Limb (tissue), 2 donors: ENCODE measurements at regions not wholly inside any gene's neighbourhood (a gene's known extent, or its start where the extent isn't known, plus 50 kb on each side); places are given as distances from the start of the nearest gene placed in this dataset.

Experiments used
- DNase-seq, 2 donors: peaks; one replicate each; pipeline ENCODE4 v3.0.0-alpha.2; 2016; ENCODE audit errors: extremely low spot score in 2 of 2

DNA sequence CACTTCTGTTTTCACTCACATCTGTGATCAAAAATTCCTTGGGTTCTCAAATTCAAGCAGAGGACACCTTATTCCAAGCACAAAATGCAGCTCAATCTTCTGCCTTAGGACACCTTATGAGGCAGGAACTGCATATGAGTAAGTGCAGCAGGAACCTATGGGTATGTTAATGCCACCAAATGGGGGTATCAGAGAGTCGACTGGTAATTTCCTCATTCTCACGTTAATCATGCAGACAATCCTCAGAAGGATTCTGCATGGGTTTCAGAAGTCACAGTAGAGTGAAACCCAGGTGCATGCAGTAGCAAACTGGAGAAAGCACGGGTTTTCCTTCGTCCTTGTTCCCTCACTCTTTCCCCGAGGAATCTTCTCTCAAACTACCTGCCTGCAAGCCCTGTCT lies 452.8 kb downstream of the CBLN2 start:
- no peak for DNase-seq

- no peak for DNase-seq
Observed at GRCh38 chr18:72089432-72089831, 454.7 kb downstream of the CBLN2 start.

- peak in 1 of 2 donors; percentile 42 for DNase-seq
Observed at GRCh38 chr18:72086421-72086820, 457.7 kb downstream of the CBLN2 start.

DNA sequence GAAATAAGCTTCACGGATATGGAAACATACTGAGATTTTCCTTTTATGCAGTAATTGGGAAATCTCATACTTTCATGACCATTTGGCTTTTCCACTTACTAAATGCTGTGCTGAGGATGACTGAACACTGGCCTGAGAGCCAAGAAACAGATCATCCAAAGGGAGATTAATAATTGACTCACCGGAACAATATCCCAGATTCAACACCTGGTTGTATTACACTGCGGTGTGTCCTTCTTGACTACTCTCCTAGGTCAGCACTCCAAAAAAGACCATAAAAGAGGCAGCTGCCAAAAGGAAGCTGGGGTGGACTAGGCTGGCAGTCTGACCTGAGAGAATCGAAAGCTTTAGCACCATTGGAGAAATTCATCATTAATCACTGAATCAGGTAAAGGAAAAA lies 469.1 kb downstream of the CBLN2 start:
- no peak for DNase-seq

DNA sequence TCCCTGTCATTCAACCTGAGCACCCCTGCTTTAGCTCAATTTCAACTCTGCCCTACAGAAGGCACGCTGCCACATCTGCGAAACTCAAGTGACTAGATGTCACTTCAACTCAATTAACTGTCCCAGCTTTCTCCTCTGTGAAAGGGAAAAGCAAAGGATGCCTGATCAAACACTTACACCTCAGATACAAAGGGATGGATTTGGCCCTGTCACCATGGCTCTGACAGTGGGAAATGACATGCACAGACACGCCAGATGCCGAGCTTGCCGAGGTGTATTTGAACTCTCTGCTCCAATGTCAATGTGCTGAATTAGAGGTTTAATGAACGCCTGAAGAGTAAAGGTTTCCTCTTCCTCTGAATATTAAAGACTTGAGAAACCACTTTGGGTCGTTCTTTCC lies 481.1 kb downstream of the CBLN2 start:
- DNase-seq, result no peak

DNA sequence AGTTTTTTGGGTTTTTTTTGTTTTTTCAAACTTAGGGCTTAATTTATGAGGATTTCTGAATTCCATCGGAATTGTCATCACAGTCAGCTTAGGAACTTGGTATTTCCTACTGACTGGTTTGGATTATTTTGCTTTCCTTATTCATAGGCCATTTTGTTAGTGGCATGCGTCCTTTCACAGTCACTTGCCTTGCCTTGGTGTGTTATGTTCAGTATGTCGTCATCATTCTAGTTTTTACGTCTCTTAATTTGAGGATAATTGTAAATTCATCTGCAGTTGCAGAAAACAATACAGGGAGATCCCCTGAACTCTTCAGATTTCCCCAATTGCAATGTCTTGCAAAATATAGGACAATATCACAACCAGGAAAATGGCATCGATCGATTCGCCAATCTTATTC lies 485.3 kb downstream of the CBLN2 start:
- DNase-seq, result no peak

GRCh38 chr18:72056171-72056570 lies 488.0 kb downstream of the CBLN2 start:
- no peak for DNase-seq

DNA sequence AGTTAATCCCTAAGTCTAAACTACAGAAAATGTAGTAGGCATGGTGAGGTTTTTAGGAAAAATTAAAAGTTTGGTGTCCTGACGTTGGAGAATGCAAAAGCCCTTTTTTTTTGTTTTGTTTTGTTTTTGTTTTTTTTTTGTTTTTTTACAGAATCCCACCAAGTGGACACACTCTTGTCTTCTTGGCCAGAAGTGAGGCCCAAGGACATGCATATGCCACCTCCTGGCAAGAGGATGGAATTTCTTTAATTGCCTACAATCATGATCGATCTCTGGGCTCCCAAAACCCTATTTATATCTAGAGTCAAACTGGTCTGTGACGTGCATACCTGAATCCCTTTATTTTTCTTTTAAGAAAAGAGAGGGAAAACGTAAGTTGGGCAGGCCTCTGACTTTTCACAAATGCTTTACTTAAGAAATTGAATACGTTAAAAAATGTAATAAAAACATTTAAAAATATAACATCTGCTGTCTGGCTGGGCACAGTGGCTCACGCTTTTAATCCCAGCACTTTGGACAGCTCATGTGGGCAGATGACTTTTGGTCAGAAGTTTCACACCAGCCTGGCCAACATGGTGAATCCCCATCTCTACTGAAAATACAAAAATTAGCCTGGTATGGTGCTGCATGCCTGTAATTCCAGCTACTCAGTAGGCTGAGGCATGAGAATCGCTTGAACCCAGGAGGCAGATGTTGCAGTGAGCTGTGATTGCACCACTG lies 502.7 kb downstream of the CBLN2 start:
- no peak for DNase-seq

DNA sequence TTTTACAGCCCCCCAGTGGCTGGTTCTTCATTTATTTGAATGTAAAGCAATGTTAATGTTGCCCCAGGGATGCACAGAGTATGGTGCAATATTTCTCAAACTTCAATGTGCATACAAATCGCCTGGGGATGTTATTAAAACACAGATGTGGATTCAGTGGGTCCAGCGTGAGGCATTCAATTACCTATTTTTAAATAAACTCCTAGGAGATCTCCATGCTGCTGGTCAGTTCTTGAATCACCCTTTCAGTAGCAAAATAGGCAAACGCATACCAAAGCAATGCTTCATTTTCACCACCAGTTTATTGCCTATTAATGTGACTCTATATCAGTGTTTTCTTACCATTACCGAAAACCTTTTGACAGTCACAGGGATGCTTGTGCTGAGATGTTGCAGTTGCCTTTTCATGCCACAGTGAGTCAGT lies 530.7 kb downstream of the CBLN2 start:
- DNase-seq, result no peak

DNA sequence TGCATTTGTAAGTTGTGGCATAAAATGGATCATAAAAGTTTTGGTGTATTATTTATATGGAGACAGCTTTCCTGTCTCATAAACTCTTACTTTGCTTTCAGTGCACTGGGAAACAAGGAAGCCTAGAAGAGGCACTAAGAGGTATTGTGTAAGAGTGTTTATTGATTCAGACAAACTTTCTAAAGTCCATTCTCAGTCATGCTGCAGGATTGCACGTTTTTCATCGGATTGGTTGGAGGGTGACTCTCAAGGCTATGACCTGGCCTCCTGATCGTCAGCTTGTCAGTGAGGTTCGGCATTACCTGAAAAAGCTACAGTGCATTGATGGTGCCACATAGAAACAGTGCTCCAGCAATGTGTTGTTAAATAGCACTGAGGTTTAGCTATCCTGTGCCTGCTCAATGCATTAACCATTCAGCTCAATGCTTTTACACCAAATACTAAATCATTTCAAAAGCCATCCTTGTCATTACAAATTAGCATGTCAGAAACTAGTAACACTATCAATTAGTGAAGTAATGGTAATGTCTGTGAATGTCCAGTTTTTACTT lies 545.5 kb downstream of the CBLN2 start:
- DNase-seq, result no peak

DNA sequence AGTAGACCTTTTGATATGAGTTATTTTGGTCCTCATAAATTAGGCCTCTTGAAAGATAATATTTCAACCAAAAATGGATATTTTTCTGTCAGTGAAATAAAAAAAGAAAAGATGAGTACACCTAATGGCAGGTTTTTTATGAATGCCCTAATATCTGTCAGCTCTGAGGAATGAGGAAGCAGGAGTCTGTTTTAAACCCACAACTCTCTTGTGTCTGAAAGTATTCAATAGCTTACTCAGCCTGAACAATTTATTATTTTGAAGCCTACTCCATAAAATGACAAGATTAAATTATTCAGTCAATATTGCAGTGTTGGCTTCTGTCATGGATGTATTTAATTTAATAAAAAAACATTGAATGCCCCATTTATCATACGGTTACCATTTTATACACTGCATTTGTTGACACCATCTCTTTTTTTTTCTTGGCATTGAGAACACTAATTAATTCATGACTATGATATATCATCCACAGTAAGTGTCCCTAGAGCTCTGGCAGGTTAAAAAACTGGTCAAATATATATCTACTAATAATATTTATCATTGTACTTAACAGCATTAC lies 548.2 kb downstream of the CBLN2 start:
- no peak for DNase-seq

DNA sequence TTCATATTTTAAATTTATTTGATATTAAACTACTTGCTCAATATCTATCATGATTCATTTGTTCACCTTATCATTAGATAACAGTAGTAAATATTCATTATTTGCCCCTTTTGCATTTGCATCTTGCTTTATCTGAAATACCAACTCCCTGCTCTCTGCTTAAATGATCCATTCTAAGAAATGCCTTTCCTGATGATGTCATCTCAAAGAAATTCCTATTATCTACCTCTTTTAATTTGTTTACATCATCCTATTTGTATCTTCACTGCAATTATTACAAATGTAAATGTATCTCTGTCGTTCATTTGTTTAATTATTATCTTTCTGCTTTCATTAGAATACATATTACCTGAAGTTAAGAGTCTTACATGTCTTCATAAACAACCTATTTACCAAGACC lies 549.9 kb downstream of the CBLN2 start:
- no peak for DNase-seq

DNA sequence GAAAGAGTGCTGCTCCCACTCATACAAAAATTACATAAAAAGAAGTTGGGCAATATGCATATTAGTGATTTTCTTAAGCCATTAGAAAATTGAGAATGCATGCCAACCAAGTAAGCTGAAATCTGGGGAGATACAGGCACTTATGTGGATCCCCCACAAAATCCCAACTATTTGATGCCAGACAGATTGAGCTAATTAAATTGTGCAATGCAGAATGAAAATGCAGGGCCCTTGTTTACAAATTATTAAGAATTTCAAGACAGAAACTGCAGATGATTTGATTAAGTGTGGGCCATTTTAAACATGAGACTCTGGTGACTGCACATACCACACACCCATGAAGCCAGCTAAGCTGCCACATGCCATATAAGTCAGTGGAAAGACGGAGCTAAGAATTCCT lies 554.5 kb downstream of the CBLN2 start:
- DNase-seq, result no peak

- no peak for DNase-seq
Observed at GRCh38 chr18:71986351-71987050, 557.6 kb downstream of the CBLN2 start.

DNA sequence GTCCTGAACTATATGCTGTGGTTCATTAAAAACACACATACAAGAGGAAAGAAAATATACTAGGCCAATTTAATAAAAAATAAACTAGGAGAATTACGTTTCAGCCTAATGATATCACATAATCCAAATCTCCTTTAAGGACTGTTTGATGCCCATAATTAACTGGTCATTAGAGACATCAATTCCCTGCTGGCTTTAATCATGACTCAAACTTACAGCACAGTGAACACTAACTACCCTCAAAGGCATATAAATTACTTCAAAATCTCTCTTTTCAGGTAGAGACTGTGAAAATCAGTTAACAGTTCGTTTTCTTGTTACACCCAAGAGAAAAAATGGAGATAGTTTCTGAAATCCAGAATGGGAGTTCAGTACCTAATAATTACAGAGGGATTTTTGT lies 567.4 kb downstream of the CBLN2 start:
- DNase-seq, result no peak

GRCh38 chr18:71966791-71967190 lies 577.4 kb downstream of the CBLN2 start:
- DNase-seq, result peak in 1 of 2 donors; percentile 6

DNA sequence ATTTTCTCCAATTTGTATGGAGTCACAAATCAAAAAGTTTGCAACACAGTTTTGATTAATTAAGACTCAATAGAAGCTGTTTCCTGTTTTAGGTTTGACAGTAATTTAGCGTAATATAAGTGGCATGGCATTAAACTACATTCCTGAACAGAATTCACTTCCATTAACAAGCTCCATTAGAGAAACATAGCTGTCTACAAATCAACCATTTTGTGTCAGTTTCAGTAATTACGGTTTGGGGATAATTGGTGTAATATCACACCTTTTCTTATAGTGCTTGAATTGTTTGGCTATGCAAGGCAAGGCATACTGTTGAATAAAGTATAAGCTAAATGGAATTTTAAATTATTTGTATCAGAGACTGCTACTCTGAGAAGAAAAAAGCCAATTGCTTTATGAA lies 585.5 kb downstream of the CBLN2 start:
- no peak for DNase-seq

DNA sequence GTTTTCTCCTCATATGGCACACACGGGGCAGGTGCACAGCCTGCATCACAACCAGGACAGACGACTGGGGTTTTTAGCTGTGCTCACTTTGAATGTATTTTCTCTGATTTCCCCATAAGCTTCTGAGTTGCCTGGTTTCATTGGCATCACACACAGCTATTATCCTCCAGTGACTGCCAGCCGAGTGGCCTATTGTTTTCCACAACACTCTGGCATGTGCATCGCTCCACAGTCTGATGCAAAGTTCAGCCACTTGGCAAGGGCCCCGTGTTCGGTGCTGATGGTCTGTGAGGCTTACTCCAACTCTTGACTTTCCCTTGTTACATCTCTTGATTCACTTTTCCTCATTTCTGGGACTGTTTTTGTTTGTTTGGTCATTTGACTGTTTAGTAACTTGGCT lies 593.1 kb downstream of the CBLN2 start:
- no peak for DNase-seq

GRCh38 chr18:71942433-71942832 lies 601.7 kb downstream of the CBLN2 start:
- DNase-seq, result no peak

DNA sequence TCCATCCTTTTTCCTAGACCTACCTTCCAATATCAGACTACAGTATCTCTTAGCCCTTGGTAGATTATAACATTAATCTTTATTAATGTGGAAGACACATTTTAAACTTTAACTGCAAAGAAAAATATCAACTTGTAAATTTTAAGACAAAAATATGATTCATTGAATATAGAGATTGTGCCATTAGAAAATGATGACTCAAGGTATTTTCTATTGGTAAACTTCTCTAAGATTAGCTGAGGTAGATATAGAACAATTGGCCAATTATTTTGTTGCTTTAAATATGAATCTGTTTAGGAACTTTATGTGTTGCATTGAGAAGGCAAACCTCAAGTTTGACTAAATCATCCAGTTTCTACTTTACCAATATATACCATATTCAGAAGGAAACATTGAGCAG lies 604.7 kb downstream of the CBLN2 start:
- no peak for DNase-seq

DNA sequence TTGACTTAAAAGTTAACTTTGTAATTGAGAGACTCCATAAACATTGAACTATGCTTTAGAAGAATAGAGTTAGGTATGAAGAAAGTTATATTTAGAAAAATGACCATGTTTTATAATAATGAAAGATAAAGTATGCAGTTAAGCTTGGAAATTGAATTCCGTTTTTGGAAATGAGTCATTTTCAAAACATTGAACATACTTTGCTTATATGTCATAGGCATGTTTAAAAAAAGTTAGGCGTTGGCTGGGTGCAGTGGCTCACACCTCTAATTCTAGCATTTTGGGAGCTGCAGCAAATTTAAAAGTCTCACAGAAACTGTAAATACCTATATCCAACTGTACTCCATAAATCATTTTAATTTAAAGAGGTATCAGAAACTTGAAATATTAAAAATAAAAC lies 607.4 kb downstream of the CBLN2 start:
- no peak for DNase-seq

GRCh38 chr18:71919211-71919610 lies 624.9 kb downstream of the CBLN2 start:
- no peak for DNase-seq

DNA sequence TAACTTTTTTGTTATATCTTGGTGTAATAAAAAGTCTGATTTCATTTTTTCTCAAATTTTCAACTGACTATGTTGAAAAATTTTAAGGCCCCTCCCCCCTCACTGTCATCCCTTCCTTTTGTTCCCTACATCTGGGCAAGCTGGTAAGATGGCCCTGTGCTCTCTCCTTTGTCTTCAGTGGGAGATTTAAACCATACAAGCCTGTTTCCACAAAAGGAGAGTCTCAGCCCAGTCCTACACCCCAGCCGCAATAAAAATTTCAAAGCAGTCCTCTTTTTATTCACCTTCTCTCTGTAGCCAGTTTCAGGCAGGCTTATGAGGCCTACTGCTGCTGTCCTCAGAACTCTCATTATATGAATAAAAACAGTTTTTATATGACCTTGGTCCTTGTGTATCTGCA lies 630.5 kb downstream of the CBLN2 start:
- DNase-seq, result no peak
